Neuronal stem cell (in vitro differentiated cells): ENCODE measurements at regions not wholly inside any gene's neighbourhood (a gene's known extent, or its start where the extent isn't known, plus 50 kb on each side); places are given as distances from the start of the nearest gene placed in this dataset.
A peak's percentile ranks its signal among the peaks of the same experiment; 100 is the strongest.

Source experiments
- DNase-seq: peaks from one replicate; pipeline ENCODE4 v3.0.0-alpha.2; 2013; ENCODE audit warnings: low spot score
- H2AFZ ChIP-seq: one replicate; pipeline ENCODE4 v1.6.1; 2013; ENCODE audit warnings: mild to moderate bottlenecking, low read length, inconsistent platforms
- H2AK5ac ChIP-seq: 2 replicates; pipeline ENCODE4 v1.6.1; 2013; ENCODE audit warnings: low read depth, mild to moderate bottlenecking, inconsistent platforms, low read length, moderate library complexity, mixed read lengths
- H2BK120ac ChIP-seq: 2 replicates; pipeline ENCODE4 v1.6.1; 2013; ENCODE audit warnings: low read depth, mild to moderate bottlenecking, inconsistent platforms, low read length, moderate library complexity, mixed read lengths
- H2BK12ac ChIP-seq: one replicate; pipeline ENCODE4 v1.6.1; 2013; ENCODE audit warnings: low read length, inconsistent platforms
- H2BK15ac ChIP-seq: 2 replicates; pipeline ENCODE4 v1.6.1; 2013; ENCODE audit warnings: mild to moderate bottlenecking, low read length, inconsistent platforms, mixed read lengths
- H2BK5ac ChIP-seq: one replicate; pipeline ENCODE4 v1.6.1; 2013; ENCODE audit warnings: inconsistent platforms, mild to moderate bottlenecking, low read length, moderate library complexity
- H3K14ac ChIP-seq: one replicate; pipeline ENCODE4 v1.6.1; 2013; ENCODE audit warnings: low read length, inconsistent platforms
- H3K18ac ChIP-seq: 2 replicates; pipeline ENCODE4 v1.6.1; 2013; ENCODE audit warnings: low read length, inconsistent platforms
- H3K23ac ChIP-seq: 2 replicates; pipeline ENCODE4 v1.6.1; 2013; ENCODE audit warnings: low read depth, mild to moderate bottlenecking, mixed read lengths, low read length, inconsistent platforms; ENCODE audit not compliant: poor library complexity
- H3K27ac ChIP-seq: replicated peaks from 3 replicates; pipeline ENCODE4 v1.5.1; 2013; ENCODE audit warnings: low read length, inconsistent platforms
- H3K27me3 ChIP-seq, 3 experiments: 2 replicates each; pipeline ENCODE4 v1.6.1; 2013; ENCODE audit warnings: low read length in 3 of 3, mild to moderate bottlenecking in 2 of 3, inconsistent platforms in 1 of 3, low read depth in 1 of 3, mixed read lengths in 1 of 3, moderate library complexity in 1 of 3; ENCODE audit not compliant: control insufficient read depth in 3 of 3, insufficient read depth in 3 of 3
- H3K36me3 ChIP-seq, 2 donors: replicated peaks in 1 of 2; 2 replicates each; pipeline ENCODE4 v1.6.1; 2013; ENCODE audit warnings: low read length in 2 of 2; ENCODE audit not compliant: control insufficient read depth in 2 of 2, insufficient read depth in 2 of 2
- H3K4ac ChIP-seq: 2 replicates; pipeline ENCODE4 v1.6.1; 2013; ENCODE audit warnings: inconsistent platforms, mild to moderate bottlenecking, low read length, moderate library complexity
- H3K4me1 ChIP-seq, 2 donors: 1 replicate in 1 of 2; 2 replicates in 1 of 2; pipeline ENCODE4 v1.6.1; 2013; ENCODE audit warnings: low read length in 2 of 2, low read depth in 1 of 2; ENCODE audit not compliant: control insufficient read depth in 2 of 2, insufficient read depth in 1 of 2
- H3K4me2 ChIP-seq: one replicate; pipeline ENCODE4 v1.6.1; 2013; ENCODE audit warnings: mild to moderate bottlenecking, low read length, inconsistent platforms; ENCODE audit not compliant: insufficient read depth, poor library complexity, severe bottlenecking
- H3K4me3 ChIP-seq, 2 donors: 2 replicates each; pipeline ENCODE4 v1.5.1; 2013; ENCODE audit warnings: low read length in 2 of 2, mild to moderate bottlenecking in 2 of 2, inconsistent platforms in 1 of 2, moderate library complexity in 1 of 2
- H3K79me1 ChIP-seq: one replicate; pipeline ENCODE4 v1.6.1; 2013; ENCODE audit warnings: low read depth, mild to moderate bottlenecking, inconsistent platforms, low read length, moderate library complexity
- H3K9ac ChIP-seq: one replicate; pipeline ENCODE4 v1.6.1; 2013; ENCODE audit warnings: mild to moderate bottlenecking, low read depth, low read length, inconsistent platforms; ENCODE audit not compliant: poor library complexity
- H3K9me3 ChIP-seq, 2 donors: replicated peaks in 1 of 2; 2 replicates each; pipeline versions ENCODE3 to v1.6.1; 2013; ENCODE audit warnings: low read length in 2 of 2, mild to moderate bottlenecking in 2 of 2, inconsistent platforms in 1 of 2, low read depth in 1 of 2, mixed read lengths in 1 of 2, moderate library complexity in 1 of 2; ENCODE audit not compliant: control insufficient read depth in 2 of 2, insufficient read depth in 1 of 2
- H4K8ac ChIP-seq: one replicate; pipeline ENCODE4 v1.6.1; 2013; ENCODE audit warnings: low read depth, mild to moderate bottlenecking, inconsistent platforms, low read length, moderate library complexity
- H4K91ac ChIP-seq: one replicate; pipeline ENCODE4 v1.6.1; 2013; ENCODE audit warnings: low read length, low read depth, mild to moderate bottlenecking, inconsistent platforms; ENCODE audit not compliant: poor library complexity
- WGBS, 2 donors: extraction: QIAGEN DNeasy Blood & Tissue Kit; methylation state at CpG; one replicate each; pipeline ENCODE4 v1.1.7; 2013; ENCODE audit warnings: missing lambda C conversion rate in 2 of 2, mixed read lengths in 1 of 2; ENCODE audit not compliant: insufficient read length in 2 of 2, insufficient replicate concordance in 1 of 2; ENCODE audit errors: extremely low coverage in 2 of 2; 5-methylcytosine and 5-hydroxymethylcytosine counted together

- H4K8ac ChIP-seq: no peak overlapping the region
- no peak overlapping the region for H3K4me2 ChIP-seq
- no peak for DNase-seq
- H3K4ac ChIP-seq: no peak overlapping the region
- no peak overlapping the region for H2BK120ac ChIP-seq
- H3K27me3 ChIP-seq: no peaks in the 10 kb centered on the region
- H3K27ac ChIP-seq: no peak overlapping the region
- H2BK5ac ChIP-seq: no peak overlapping the region
- no peaks in the 10 kb centered on the region for H3K36me3 ChIP-seq
- no peak overlapping the region for H3K14ac ChIP-seq
- H3K9me3 ChIP-seq: no peaks in the 10 kb centered on the region
- H2AK5ac ChIP-seq: no peak overlapping the region
- no peak overlapping the region for H2BK15ac ChIP-seq
- H3K9ac ChIP-seq: no peak overlapping the region
- H3K18ac ChIP-seq: no peak overlapping the region
- H3K4me1 ChIP-seq: no peaks in the 10 kb centered on the region
- no peak overlapping the region for H3K23ac ChIP-seq
- no peak overlapping the region for H2BK12ac ChIP-seq
- no CpG with 5 or more reads among the region's 2 CpGs for WGBS, 2 donors
- no peaks in the 10 kb centered on the region for H3K79me1 ChIP-seq
- no peak overlapping the region for H4K91ac ChIP-seq
- H2AFZ ChIP-seq: no peak overlapping the region
- peak overlapping the region in 1 of 2 donors; percentile 48 for H3K4me3 ChIP-seq
Observed at GRCh38 chr4:22876270-22876669, 183.5 kb downstream of the GBA3 start.

- no CpG with 5 or more reads among the region's 4 CpGs for WGBS, 2 donors
- Histone ChIP-seq H3K79me1 (no peaks in the 10 kb centered on the region), H3K23ac (no peak overlapping the region), H3K27ac (no peak overlapping the region), H4K8ac (no peak overlapping the region), H2AK5ac (no peak overlapping the region), H3K4me2 (no peak overlapping the region), H3K4me3 (peak overlapping the region in 1 of 2 donors; percentile 48), H3K36me3 (no peaks in the 10 kb centered on the region), H3K4ac (no peak overlapping the region), H3K4me1 (no peaks in the 10 kb centered on the region), H3K27me3 (no peaks in the 10 kb centered on the region), H2AFZ (no peak overlapping the region), H3K14ac (no peak overlapping the region), H4K91ac (no peak overlapping the region), H2BK15ac (no peak overlapping the region), H2BK5ac (no peak overlapping the region), H2BK12ac (no peak overlapping the region), H3K18ac (no peak overlapping the region), H2BK120ac (no peak overlapping the region), H3K9me3 (no peaks in the 10 kb centered on the region), H3K9ac (no peak overlapping the region)
- DNase-seq: no peak
Observed at GRCh38 chr4:22875587-22876257, 183.0 kb downstream of the GBA3 start.

GRCh38 chr4:22874334-22874912 lies 181.7 kb downstream of the GBA3 start:
- no CpG with 5 or more reads among the region's 4 CpGs for WGBS, 2 donors
- Histone ChIP-seq H3K9me3 (no peaks in the 10 kb centered on the region), H3K4ac (no peak overlapping the region), H3K14ac (no peak overlapping the region), H3K23ac (no peak overlapping the region), H2BK120ac (no peak overlapping the region), H2BK12ac (no peak overlapping the region), H4K8ac (no peak overlapping the region), H3K4me1 (no peaks in the 10 kb centered on the region), H2AK5ac (no peak overlapping the region), H3K36me3 (no peaks in the 10 kb centered on the region), H3K4me3 (no peak overlapping the region), H2BK5ac (no peak overlapping the region), H4K91ac (no peak overlapping the region), H3K79me1 (no peaks in the 10 kb centered on the region), H3K27me3 (no peaks in the 10 kb centered on the region), H3K27ac (no peak overlapping the region), H2BK15ac (no peak overlapping the region), H3K18ac (no peak overlapping the region), H3K4me2 (no peak overlapping the region), H2AFZ (no peak overlapping the region), H3K9ac (no peak overlapping the region)
- DNase-seq: no peak

- no CpG with 5 or more reads among the region's 3 CpGs for WGBS, 2 donors
Observed at GRCh38 chr4:22873899-22874298, 181.2 kb downstream of the GBA3 start.

More at GRCh38 chr4:22873899-22874298, 181.2 kb downstream of the GBA3 start:
- H3K23ac ChIP-seq: no peak overlapping the region
- no peak overlapping the region for H2BK5ac ChIP-seq
- H2BK120ac ChIP-seq: no peak overlapping the region
- H3K79me1 ChIP-seq: no peaks in the 10 kb centered on the region
- no peak for DNase-seq
- no peak overlapping the region for H2AK5ac ChIP-seq
- no peak overlapping the region for H3K27ac ChIP-seq
- H2BK15ac ChIP-seq: no peak overlapping the region
- H3K4me3 ChIP-seq: no peak overlapping the region
- H3K27me3 ChIP-seq: no peaks in the 10 kb centered on the region
- no peak overlapping the region for H3K4ac ChIP-seq
- H3K9ac ChIP-seq: no peak overlapping the region
- H3K4me1 ChIP-seq: no peaks in the 10 kb centered on the region
- H3K18ac ChIP-seq: no peak overlapping the region
- H4K91ac ChIP-seq: no peak overlapping the region
- H3K4me2 ChIP-seq: no peak overlapping the region
- H2BK12ac ChIP-seq: no peak overlapping the region
- H3K9me3 ChIP-seq: no peaks in the 10 kb centered on the region
- H3K36me3 ChIP-seq: no peaks in the 10 kb centered on the region
- no peak overlapping the region for H3K14ac ChIP-seq
- no peak overlapping the region for H2AFZ ChIP-seq
- H4K8ac ChIP-seq: no peak overlapping the region
